ENCODE measurements at regions not wholly inside any gene's neighbourhood (a gene's known extent, or its start where the extent isn't known, plus 50 kb on each side); places are given as distances from the start of the nearest gene placed in this dataset.

DNA sequence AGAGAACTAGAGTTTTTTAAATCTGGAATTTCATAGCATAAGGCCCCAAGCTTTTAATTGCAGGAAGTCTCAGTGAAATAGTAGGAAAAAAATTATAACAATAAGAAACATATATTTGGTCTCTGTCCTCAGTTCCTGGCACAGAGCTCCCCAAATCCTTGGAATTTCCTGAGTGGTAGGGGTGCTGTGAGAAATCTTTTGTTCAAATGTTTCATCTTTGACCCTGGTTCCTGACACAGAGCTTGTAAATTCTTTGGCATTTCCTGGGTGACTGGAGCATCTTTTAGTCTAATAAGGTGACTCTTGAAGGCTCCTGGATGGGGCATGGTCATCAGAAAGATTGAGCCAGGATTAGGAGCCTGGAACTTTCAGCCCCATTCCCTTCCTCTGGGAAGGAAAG is 225.7 kb upstream of the AJAP1 start:
- TF ChIP-seq, protein P1, sequence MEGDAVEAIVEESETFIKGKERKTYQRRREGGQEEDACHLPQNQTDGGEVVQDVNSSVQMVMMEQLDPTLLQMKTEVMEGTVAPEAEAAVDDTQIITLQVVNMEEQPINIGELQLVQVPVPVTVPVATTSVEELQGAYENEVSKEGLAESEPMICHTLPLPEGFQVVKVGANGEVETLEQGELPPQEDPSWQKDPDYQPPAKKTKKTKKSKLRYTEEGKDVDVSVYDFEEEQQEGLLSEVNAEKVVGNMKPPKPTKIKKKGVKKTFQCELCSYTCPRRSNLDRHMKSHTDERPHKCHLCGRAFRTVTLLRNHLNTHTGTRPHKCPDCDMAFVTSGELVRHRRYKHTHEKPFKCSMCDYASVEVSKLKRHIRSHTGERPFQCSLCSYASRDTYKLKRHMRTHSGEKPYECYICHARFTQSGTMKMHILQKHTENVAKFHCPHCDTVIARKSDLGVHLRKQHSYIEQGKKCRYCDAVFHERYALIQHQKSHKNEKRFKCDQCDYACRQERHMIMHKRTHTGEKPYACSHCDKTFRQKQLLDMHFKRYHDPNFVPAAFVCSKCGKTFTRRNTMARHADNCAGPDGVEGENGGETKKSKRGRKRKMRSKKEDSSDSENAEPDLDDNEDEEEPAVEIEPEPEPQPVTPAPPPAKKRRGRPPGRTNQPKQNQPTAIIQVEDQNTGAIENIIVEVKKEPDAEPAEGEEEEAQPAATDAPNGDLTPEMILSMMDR (IDR thresholded peaks at IDR 0.05; ENCODE audit: low read depth, low read length, missing input control): no peak
- TF ChIP-seq TAF1 (conservative IDR thresholded peaks at IDR 0.05) (no peak), RAD21 (IDR thresholded peaks at IDR 0.05) (no peak), REST (IDR thresholded peaks at IDR 0.05) (no peak), YY1 (IDR thresholded peaks at IDR 0.05) (no peak), SP1 (IDR thresholded peaks at IDR 0.05) (no peak), FOXA1 (IDR thresholded peaks at IDR 0.05) (no peak), JUND (IDR thresholded peaks at IDR 0.05) (no peak), GABPA (IDR thresholded peaks at IDR 0.05 in 1 of 2, conservative IDR thresholded peaks at IDR 0.05 in 1 of 2) (no peak)
- TF ChIP-seq, protein P2, sequence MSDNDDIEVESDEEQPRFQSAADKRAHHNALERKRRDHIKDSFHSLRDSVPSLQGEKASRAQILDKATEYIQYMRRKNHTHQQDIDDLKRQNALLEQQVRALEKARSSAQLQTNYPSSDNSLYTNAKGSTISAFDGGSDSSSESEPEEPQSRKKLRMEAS (IDR thresholded peaks at IDR 0.05): no peak
- TF ChIP-seq, protein P3, sequence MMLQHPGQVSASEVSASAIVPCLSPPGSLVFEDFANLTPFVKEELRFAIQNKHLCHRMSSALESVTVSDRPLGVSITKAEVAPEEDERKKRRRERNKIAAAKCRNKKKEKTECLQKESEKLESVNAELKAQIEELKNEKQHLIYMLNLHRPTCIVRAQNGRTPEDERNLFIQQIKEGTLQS (IDR thresholded peaks at IDR 0.05): no peak
